H1 (cell line): ENCODE measurements at regions not wholly inside any gene's neighbourhood (a gene's known extent, or its start where the extent isn't known, plus 50 kb on each side); places are given as distances from the start of the nearest gene placed in this dataset.

Experiments used
- RAD21 ChIP-seq, 2 experiments: IDR thresholded peaks in 1 of 2; conservative IDR thresholded peaks in 1 of 2; 2 replicates each; pipeline ENCODE4 v1.6.1; 2011; ENCODE audit warnings: low read depth in 2 of 2, low read length in 2 of 2, improper control_type of control experiment in 1 of 2, inconsistent platforms in 1 of 2, mild to moderate bottlenecking in 1 of 2, moderate library complexity in 1 of 2
- SIN3A ChIP-seq, 2 experiments: IDR thresholded peaks in 1 of 2; conservative IDR thresholded peaks in 1 of 2; 2 replicates each; pipeline ENCODE4 v1.6.1; 2011 to 2012; ENCODE audit warnings: low read length in 2 of 2, improper control_type of control experiment in 1 of 2, low read depth in 1 of 2, mild to moderate bottlenecking in 1 of 2

DNA sequence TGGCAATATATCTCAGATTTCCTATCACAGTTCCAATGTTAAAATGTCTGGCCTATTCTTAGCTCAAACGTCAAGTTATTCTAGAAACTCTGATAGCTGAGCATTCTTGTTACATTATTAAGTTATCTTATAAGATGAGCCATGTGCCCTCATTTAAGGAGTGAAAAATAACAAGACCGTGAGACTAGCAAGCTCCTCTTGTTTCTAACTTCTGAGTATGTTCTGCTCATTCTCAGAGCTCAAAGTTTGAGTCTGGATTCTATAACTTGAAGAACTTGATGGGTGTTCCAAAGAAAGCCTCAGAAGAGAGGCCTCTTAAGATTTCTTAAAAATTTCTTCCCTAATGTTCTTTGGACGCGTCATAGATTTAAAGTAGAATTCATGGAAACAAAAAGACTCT is 215.2 kb downstream of the HTR7 start (continued):
- no peak for TF ChIP-seq RAD21 (IDR thresholded peaks at IDR 0.05 in 1 of 2, conservative IDR thresholded peaks at IDR 0.05 in 1 of 2; ENCODE audit: low read depth in 2 of 2, low read length in 2 of 2)
- no peak for TF ChIP-seq SIN3A (conservative IDR thresholded peaks at IDR 0.05 in 1 of 2, IDR thresholded peaks at IDR 0.05 in 1 of 2; ENCODE audit: low read depth in 1 of 2, low read length in 2 of 2)
- TF ChIP-seq, all 59 proteins: peak for 0
